Breast epithelium (tissue), 4 donors: ENCODE measurements at regions not wholly inside any gene's neighbourhood (a gene's known extent, or its start where the extent isn't known, plus 50 kb on each side); places are given as distances from the start of the nearest gene placed in this dataset.

Source experiments
- DNase-seq, 2 donors: peaks; one replicate each; pipeline ENCODE4 v3.0.0-alpha.2; 2019; ENCODE audit warnings: low spot score in 2 of 2
- H3K27ac ChIP-seq, 2 donors: fragments of 200-600 bp; sonication (generic) in 1 of 2; one replicate each; pipeline ENCODE4 v1.5.1; 2016 to 2019; ENCODE audit warnings: mild to moderate bottlenecking in 1 of 2
- H3K27me3 ChIP-seq, 2 donors: fragments of 200-600 bp; sonication (generic) in 1 of 2; one replicate each; pipeline versions ENCODE4 v1.5.1 to v1.6.0; 2017 to 2019; ENCODE audit warnings: control low read depth in 1 of 2, mild to moderate bottlenecking in 1 of 2
- H3K36me3 ChIP-seq: fragments of 200-600 bp; one replicate; pipeline ENCODE4 v1.5.1; 2019
- H3K4me1 ChIP-seq, 2 donors: fragments of 200-600 bp; sonication (generic); one replicate each; pipeline ENCODE4 v1.5.1; 2016 to 2019; ENCODE audit warnings: control low read depth in 1 of 2
- H3K4me3 ChIP-seq, 3 donors: fragments of 200-600 bp; sonication (generic); 1 replicate in 2 of 3; 2 replicates in 1 of 3; pipeline ENCODE4 v1.5.1; 2016 to 2019; ENCODE audit warnings: mild to moderate bottlenecking in 3 of 3, moderate library complexity in 2 of 3
- H3K9me3 ChIP-seq, 2 donors: fragments of 200-600 bp; sonication (generic) in 1 of 2; one replicate each; pipeline ENCODE4 v1.5.1; 2016 to 2019; ENCODE audit warnings: control low read depth in 1 of 2
- CTCF ChIP-seq, 3 donors: fragments of 450-650 bp; IDR thresholded peaks; one replicate each; pipeline ENCODE4 v1.5.1; 2016 to 2017; ENCODE audit warnings: antibody characterized with exemption in 3 of 3, mild to moderate bottlenecking in 3 of 3, moderate library complexity in 3 of 3
- POLR2A ChIP-seq: fragments of 450-650 bp; IDR thresholded peaks from one replicate; pipeline ENCODE4 v1.6.1; 2016; ENCODE audit warnings: antibody characterized with exemption, mild to moderate bottlenecking, moderate library complexity
- POLR2AphosphoS5 ChIP-seq, 3 donors: sonication (generic); formaldehyde crosslinking; IDR thresholded peaks; one replicate each; pipeline ENCODE4 v1.6.1; 2017; ENCODE audit warnings: antibody characterized with exemption in 3 of 3
- intact Hi-C: fragments of 100-400 bp; cut with DNase I; formaldehyde crosslinking; loops from one replicate; pipeline ENCODE4 v1.15.1; 2023; ENCODE audit warnings: low total_unique reads

- no peak for TF ChIP-seq POLR2AphosphoS5 (IDR thresholded peaks at IDR 0.05)
- no peak for TF ChIP-seq POLR2A
- no peak for TF ChIP-seq CTCF (IDR thresholded peaks at IDR 0.05)
- Histone ChIP-seq H3K27ac (no peak overlapping the region), H3K4me1 (no peaks in the 10 kb centered on the region), H3K27me3 (no peaks in the 10 kb centered on the region), H3K9me3 (no peaks in the 10 kb centered on the region), H3K4me3 (no peak overlapping the region), H3K36me3 (no peaks in the 10 kb centered on the region)
- intact Hi-C loops: no loop called here
- no peak for DNase-seq
These were observed 151.2 kb downstream of the TANC2 start for GRCh38 chr17:63116967-63117830.

- no peaks in the 10 kb centered on the region for H3K36me3 ChIP-seq
- H3K9me3 ChIP-seq: no peaks in the 10 kb centered on the region
- H3K27ac ChIP-seq: no peak overlapping the region
- H3K27me3 ChIP-seq: no peaks in the 10 kb centered on the region
- no peak for TF ChIP-seq POLR2A
- no peak for TF ChIP-seq CTCF (IDR thresholded peaks at IDR 0.05)
- no peak for TF ChIP-seq POLR2AphosphoS5 (IDR thresholded peaks at IDR 0.05)
- H3K4me1 ChIP-seq: no peaks in the 10 kb centered on the region
- H3K4me3 ChIP-seq: no peak overlapping the region
- no peak for DNase-seq
- intact Hi-C loops: no loop called here
These were observed 154.4 kb downstream of the TANC2 start for GRCh38 chr17:63120406-63120805.

GRCh38 chr17:63124536-63124935 lies 158.5 kb downstream of the TANC2 start:
- Histone ChIP-seq H3K27ac (no peak overlapping the region), H3K4me3 (no peak overlapping the region), H3K27me3 (no peaks in the 10 kb centered on the region), H3K4me1 (no peaks in the 10 kb centered on the region), H3K9me3 (no peaks in the 10 kb centered on the region), H3K36me3 (no peaks in the 10 kb centered on the region)
- no peak for TF ChIP-seq POLR2AphosphoS5 (IDR thresholded peaks at IDR 0.05)
- no peak for TF ChIP-seq POLR2A
- no peak for TF ChIP-seq CTCF (IDR thresholded peaks at IDR 0.05)
- no peak for DNase-seq
- intact Hi-C loops: no loop called here

GRCh38 chr17:63124958-63125357 lies 158.9 kb downstream of the TANC2 start:
- Histone ChIP-seq H3K9me3 (no peaks in the 10 kb centered on the region), H3K27ac (no peak overlapping the region), H3K27me3 (no peaks in the 10 kb centered on the region), H3K4me1 (no peaks in the 10 kb centered on the region), H3K4me3 (no peak overlapping the region), H3K36me3 (no peaks in the 10 kb centered on the region)
- no peak for DNase-seq
- no peak for TF ChIP-seq POLR2AphosphoS5 (IDR thresholded peaks at IDR 0.05)
- TF ChIP-seq CTCF (IDR thresholded peaks at IDR 0.05): no peak
- TF ChIP-seq POLR2A: no peak
- intact Hi-C loops: no loop called here

GRCh38 chr17:63125987-63126386 lies 160.0 kb downstream of the TANC2 start:
- H3K9me3 ChIP-seq: no peaks in the 10 kb centered on the region
- H3K27me3 ChIP-seq: no peaks in the 10 kb centered on the region
- no peak overlapping the region for H3K27ac ChIP-seq
- DNase-seq: no peak
- no peak for TF ChIP-seq CTCF (IDR thresholded peaks at IDR 0.05)
- TF ChIP-seq POLR2A: no peak
- no peak for TF ChIP-seq POLR2AphosphoS5 (IDR thresholded peaks at IDR 0.05)
- H3K4me3 ChIP-seq: no peak overlapping the region
- H3K4me1 ChIP-seq: no peaks in the 10 kb centered on the region
- H3K36me3 ChIP-seq: no peaks in the 10 kb centered on the region
- intact Hi-C loops: no loop called here
